HCT116 (cell line): ENCODE measurements at regions not wholly inside any gene's neighbourhood (a gene's known extent, or its start where the extent isn't known, plus 50 kb on each side); places are given as distances from the start of the nearest gene placed in this dataset.

Experiments used
- ATAC-seq: fragments of 200-7000 bp; cut with Tn5 transposase; 2 replicates; pipeline ENCODE4 v1.9.1; 2020; ENCODE audit warnings: mild to moderate bottlenecking, moderate library complexity
- BruUV-seq: library from RNA; stranded (reverse); fragments of 400-500 nt; replicated peaks from 2 replicates; lab custom pipeline; 2021; lab: Mats Ljungman, UMichigan
- CTCF ChIA-PET: fragments of 300-600 bp; sonication (Branson Sonifier 250); formaldehyde crosslinking; loops from one replicate; lab custom pipeline; 2021; ENCODE audit warnings: antibody characterized with exemption; lab: Charles Lee
- POLR2A ChIA-PET: fragments of 300-600, 350-600 bp; sonication (Branson Sonifier 250); formaldehyde crosslinking; loops from one replicate; lab custom pipeline; 2021; ENCODE audit warnings: antibody characterized with exemption; lab: Charles Lee
- RAD21 ChIA-PET, 2 experiments: fragments of 300-600 bp; sonication (Branson Sonifier 250); formaldehyde crosslinking; loops; one replicate each; lab custom pipeline; 2023; ENCODE audit warnings: low total read pairs in 2 of 2; ENCODE audit not compliant: uncharacterized antibody in 2 of 2, unreplicated experiment in 2 of 2, low non-redundant PET in 1 of 2; lab: Charles Lee
- DNase-seq: peaks from one replicate; pipeline ENCODE4 v3.0.0-alpha.2; 2010; ENCODE audit warnings: low read depth, low spot score
- H2AFZ ChIP-seq: fragments of 200-600 bp; shearing (Covaris generic), sonication (generic); 2 replicates; pipeline ENCODE4 v1.6.1; 2017; ENCODE audit warnings: low read depth, mixed run types, mixed read lengths, antibody characterized with exemption, low read length; ENCODE audit not compliant: poor library complexity, severe bottlenecking
- H3K27ac ChIP-seq: 2 replicates; pipeline ENCODE4 v1.5.1; 2012; ENCODE audit warnings: low read depth, low read length
- H3K27me3 ChIP-seq: fragments of 200-600 bp; sonication (generic); 2 replicates; pipeline ENCODE4 v1.6.1; 2016; ENCODE audit warnings: mixed run types, low read length, mixed read lengths; ENCODE audit not compliant: insufficient read depth
- H3K36me3 ChIP-seq, 2 experiments: fragments of 200-500 bp in 1 of 2; fragments of 200-600 bp in 1 of 2; sonication (Bioruptor generic) in 1 of 2; sonication (generic) in 1 of 2; 2 replicates each; pipeline versions ENCODE4 v1.5.1 to v1.6.1; 2014 to 2016; ENCODE audit warnings: low read length in 2 of 2, inconsistent platforms in 1 of 2, mixed read lengths in 1 of 2, mixed run types in 1 of 2; ENCODE audit not compliant: insufficient read depth in 2 of 2, control insufficient read depth in 1 of 2
- H3K4me1 ChIP-seq, 2 experiments: fragments of 200-600 bp in 1 of 2; sonication (generic) in 1 of 2; 2 replicates each; pipeline versions ENCODE4 v1.5.1 to v1.6.1; 2012 to 2017; ENCODE audit warnings: low read length in 2 of 2, inconsistent platforms in 1 of 2, mild to moderate bottlenecking in 1 of 2, mixed read lengths in 1 of 2, mixed run types in 1 of 2, moderate library complexity in 1 of 2; ENCODE audit not compliant: insufficient read depth in 2 of 2, control insufficient read depth in 1 of 2
- H3K4me2 ChIP-seq: fragments of 200-600 bp; sonication (generic); 2 replicates; pipeline ENCODE4 v1.6.1; 2017; ENCODE audit warnings: mixed run types, low read length, mixed read lengths
- H3K4me3 ChIP-seq, 2 experiments: fragments of 200-600 bp in 1 of 2; sonication (generic) in 1 of 2; replicated peaks in 1 of 2; 2 replicates each; pipeline ENCODE4 v1.5.1; 2011 to 2016; ENCODE audit warnings: low read length in 2 of 2, control low read depth in 1 of 2, low read depth in 1 of 2, mild to moderate bottlenecking in 1 of 2, mixed read lengths in 1 of 2, mixed run types in 1 of 2
- H3K79me2 ChIP-seq: fragments of 200-600 bp; sonication (generic); 2 replicates; pipeline ENCODE4 v1.6.1; 2017; ENCODE audit warnings: mild to moderate bottlenecking, mixed run types, low read length, moderate library complexity, mixed read lengths; ENCODE audit not compliant: insufficient read depth
- H3K9ac ChIP-seq: fragments of 200-600 bp; sonication (generic); 2 replicates; pipeline ENCODE4 v1.6.1; 2016; ENCODE audit warnings: low read length, mixed read lengths
- H3K9me2 ChIP-seq: fragments of 200-600 bp; sonication (generic), shearing (Covaris generic); 2 replicates; pipeline ENCODE4 v1.6.1; 2017; ENCODE audit warnings: mixed run types, mild to moderate bottlenecking, moderate library complexity; ENCODE audit not compliant: insufficient read depth
- H3K9me3 ChIP-seq, 2 experiments: fragments of 200-500 bp in 1 of 2; fragments of 200-600 bp in 1 of 2; sonication (Bioruptor generic) in 1 of 2; sonication (generic) in 1 of 2; 2 replicates each; pipeline ENCODE4 v1.6.1; 2014 to 2017; ENCODE audit warnings: low read length in 2 of 2, mixed read lengths in 2 of 2, inconsistent platforms in 1 of 2, low read depth in 1 of 2, mild to moderate bottlenecking in 1 of 2, mixed run types in 1 of 2, moderate library complexity in 1 of 2; ENCODE audit not compliant: control insufficient read depth in 1 of 2, insufficient read depth in 1 of 2
- H4K20me1 ChIP-seq: fragments of 200-600 bp; sonication (generic), shearing (Covaris generic); 2 replicates; pipeline ENCODE4 v1.6.1; 2017; ENCODE audit warnings: mixed run types, mild to moderate bottlenecking, moderate library complexity; ENCODE audit not compliant: insufficient read depth
- CEBPB ChIP-seq: IDR thresholded peaks from 2 replicates; pipeline ENCODE4 v1.6.1; 2012; ENCODE audit warnings: low read depth
- ELF1 ChIP-seq: IDR thresholded peaks from 2 replicates; pipeline ENCODE4 v1.6.1; 2012; ENCODE audit warnings: low read depth, borderline replicate concordance
- EZH2 ChIP-seq: fragments of 200-600 bp; sonication (generic); IDR thresholded peaks from 2 replicates; pipeline ENCODE4 v1.6.1; 2017; ENCODE audit warnings: antibody characterized with exemption, mixed run types
- POLR2AphosphoS5 ChIP-seq: IDR thresholded peaks from 2 replicates; pipeline ENCODE4 v1.6.1; 2011; ENCODE audit warnings: mild to moderate bottlenecking, low read depth, low read length, moderate library complexity
- SP1 ChIP-seq: IDR thresholded peaks from 2 replicates; pipeline ENCODE4 v1.6.1; 2012; ENCODE audit warnings: low read depth
- ZBTB33 ChIP-seq: IDR thresholded peaks from 2 replicates; pipeline ENCODE4 v1.6.1; 2011; ENCODE audit warnings: mild to moderate bottlenecking, low read length, moderate library complexity; ENCODE audit not compliant: insufficient replicate concordance; ENCODE audit errors: extremely low read depth
- ZFX ChIP-seq: fragments of 450-650 bp; IDR thresholded peaks from 2 replicates; pipeline ENCODE4 v1.6.1; 2017
- intact Hi-C: fragments of 100-400 bp; cut with micrococcal nuclease; formaldehyde crosslinking; loops from 2 replicates; pipeline ENCODE4 v1.10.0; 2022
- TF ChIP-seq, protein P1 (sequence below): IDR thresholded peaks from 2 replicates; pipeline ENCODE4 v1.6.1; 2012
- TF ChIP-seq, protein P2 (sequence below), 3 experiments: fragments of 200-600 bp in 1 of 3; sonication (generic) in 1 of 3; IDR thresholded peaks in 2 of 3; conservative IDR thresholded peaks in 1 of 3; 2 replicates each; pipeline ENCODE4 v1.5.1; 2012 to 2017; ENCODE audit warnings: low read depth in 2 of 3, low read length in 2 of 3, antibody characterized with exemption in 1 of 3, borderline replicate concordance in 1 of 3, control low read depth in 1 of 3, mild to moderate bottlenecking in 1 of 3, mixed read lengths in 1 of 3, mixed run types in 1 of 3, moderate library complexity in 1 of 3; ENCODE audit not compliant: insufficient read depth in 1 of 3

DNA sequence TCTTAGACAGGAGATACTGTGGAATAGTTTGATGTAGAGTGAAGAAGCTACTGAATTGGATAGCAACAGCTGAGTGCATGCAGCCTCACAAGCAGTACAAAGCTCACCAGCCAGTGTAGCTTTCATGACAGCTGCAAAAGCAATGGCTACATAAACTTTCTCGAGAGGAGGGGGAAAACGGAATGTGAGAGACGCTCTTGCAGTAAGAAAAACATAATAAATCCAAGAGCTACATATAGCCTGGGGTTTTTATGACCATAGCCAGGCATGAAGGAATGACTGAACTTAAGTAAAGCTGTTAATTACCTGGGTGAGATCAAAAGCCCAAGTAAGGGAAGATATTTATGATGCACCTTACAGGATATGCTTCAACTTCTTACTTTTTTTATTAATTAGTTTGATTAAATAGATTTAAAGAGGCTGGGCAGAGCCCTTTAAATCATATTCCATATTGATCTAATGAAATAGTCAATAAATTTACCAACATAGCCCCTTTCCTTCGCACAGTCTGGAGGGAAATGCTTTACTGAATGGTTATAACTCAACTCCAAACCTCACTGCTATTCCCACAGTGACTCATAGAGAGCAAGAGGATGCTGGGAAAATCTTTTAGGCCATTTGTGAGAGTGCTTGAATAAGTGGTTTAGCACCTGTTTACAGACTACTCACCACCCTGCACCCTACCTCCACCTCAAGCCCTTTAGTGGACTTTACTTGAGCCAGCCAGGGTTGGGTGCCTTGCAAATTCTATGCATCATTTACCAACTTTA is 407.2 kb upstream of the CLINT1 start:
- ATAC-seq = no peak

More for the DNA sequence above, 407.2 kb upstream of the CLINT1 start:
- Histone ChIP-seq H2AFZ (no peak overlapping the region), H3K4me3 (no peak overlapping the region), H3K79me2 (no peaks in the 10 kb centered on the region), H3K9me2 (no peaks in the 10 kb centered on the region), H3K4me2 (no peak overlapping the region), H3K4me1 (no peaks in the 10 kb centered on the region), H3K36me3 (no peaks in the 10 kb centered on the region), H3K27ac (no peak overlapping the region), H4K20me1 (no peaks in the 10 kb centered on the region), H3K27me3 (peaks cover 20% of the 10 kb centered on the region), H3K9me3 (no peaks in the 10 kb centered on the region), H3K9ac (no peak overlapping the region)
- ChIA-PET RAD21 (no interaction called here), CTCF (no interaction called here), POLR2A (no interaction called here)
- DNase-seq = no peak
- intact Hi-C loops = loop anchor here (1.0 kb wide), 1 partner anchor 24 kb away; no protein-coding TSS in a partner anchor
- no peak for TF ChIP-seq ELF1
- TF ChIP-seq, protein P1, sequence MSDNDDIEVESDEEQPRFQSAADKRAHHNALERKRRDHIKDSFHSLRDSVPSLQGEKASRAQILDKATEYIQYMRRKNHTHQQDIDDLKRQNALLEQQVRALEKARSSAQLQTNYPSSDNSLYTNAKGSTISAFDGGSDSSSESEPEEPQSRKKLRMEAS = no peak
- no peak for TF ChIP-seq POLR2AphosphoS5
- TF ChIP-seq, protein P2, sequence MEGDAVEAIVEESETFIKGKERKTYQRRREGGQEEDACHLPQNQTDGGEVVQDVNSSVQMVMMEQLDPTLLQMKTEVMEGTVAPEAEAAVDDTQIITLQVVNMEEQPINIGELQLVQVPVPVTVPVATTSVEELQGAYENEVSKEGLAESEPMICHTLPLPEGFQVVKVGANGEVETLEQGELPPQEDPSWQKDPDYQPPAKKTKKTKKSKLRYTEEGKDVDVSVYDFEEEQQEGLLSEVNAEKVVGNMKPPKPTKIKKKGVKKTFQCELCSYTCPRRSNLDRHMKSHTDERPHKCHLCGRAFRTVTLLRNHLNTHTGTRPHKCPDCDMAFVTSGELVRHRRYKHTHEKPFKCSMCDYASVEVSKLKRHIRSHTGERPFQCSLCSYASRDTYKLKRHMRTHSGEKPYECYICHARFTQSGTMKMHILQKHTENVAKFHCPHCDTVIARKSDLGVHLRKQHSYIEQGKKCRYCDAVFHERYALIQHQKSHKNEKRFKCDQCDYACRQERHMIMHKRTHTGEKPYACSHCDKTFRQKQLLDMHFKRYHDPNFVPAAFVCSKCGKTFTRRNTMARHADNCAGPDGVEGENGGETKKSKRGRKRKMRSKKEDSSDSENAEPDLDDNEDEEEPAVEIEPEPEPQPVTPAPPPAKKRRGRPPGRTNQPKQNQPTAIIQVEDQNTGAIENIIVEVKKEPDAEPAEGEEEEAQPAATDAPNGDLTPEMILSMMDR (IDR thresholded peaks at IDR 0.05 in 2 of 3, conservative IDR thresholded peaks at IDR 0.05 in 1 of 3; ENCODE audit: borderline replicate concordance in 1 of 3, insufficient read depth in 1 of 3, low read depth in 2 of 3, low read length in 2 of 3) = no peak
- TF ChIP-seq EZH2 = no peak
- TF ChIP-seq ZBTB33 = no peak
- no peak for TF ChIP-seq ZFX
- TF ChIP-seq SP1 = no peak
- TF ChIP-seq CEBPB = no peak
- BruUV-seq = no TSS peak
